ENCODE measurements at regions not wholly inside any gene's neighbourhood (a gene's known extent, or its start where the extent isn't known, plus 50 kb on each side); places are given as distances from the start of the nearest gene placed in this dataset.

DNA sequence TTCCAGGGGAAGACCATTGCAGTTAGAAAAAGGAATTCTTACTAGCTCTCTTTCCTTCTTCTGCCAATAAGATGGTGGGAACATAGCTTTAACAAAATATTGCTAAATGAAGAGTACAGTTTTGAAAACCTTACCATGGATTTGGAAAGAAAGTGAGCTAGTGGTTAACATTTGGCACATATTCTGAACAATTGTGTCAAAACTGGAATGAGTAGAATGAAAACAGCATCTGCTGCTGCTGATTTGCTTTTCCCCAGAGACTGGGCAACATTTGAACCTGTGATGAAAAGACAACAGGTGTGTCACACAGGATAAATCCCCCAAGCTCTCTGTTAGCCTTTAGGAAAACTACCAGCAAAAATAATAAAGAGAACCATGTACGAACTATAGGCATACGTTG is 761.4 kb downstream of the KCNA4 start:
- no peak for ATAC-seq

More for the DNA sequence above, 761.4 kb downstream of the KCNA4 start:
- DNase-seq (ENCODE audit: low read depth, low spot score): no peak
- no peaks in the 10 kb centered on the region for H4K20me1 ChIP-seq (ENCODE audit: insufficient read depth)
- H3K4me2 ChIP-seq (ENCODE audit: low read length): no peak overlapping the region
- H3K9me3 ChIP-seq (ENCODE audit: control insufficient read depth in 1 of 2, insufficient read depth in 1 of 2, low read depth in 1 of 2, low read length in 2 of 2): no peaks in the 10 kb centered on the region
- H3K27ac ChIP-seq (ENCODE audit: low read depth, low read length): no peak overlapping the region
- intact Hi-C loops (cut with micrococcal nuclease): no loop called here
- ChIA-PET RAD21 (ENCODE audit: low non-redundant PET in 1 of 2, low total read pairs in 2 of 2, uncharacterized antibody in 2 of 2, unreplicated experiment in 2 of 2) (no interaction called here), POLR2A (no interaction called here), CTCF (no interaction called here)
- no TSS peak for BruUV-seq (replicated peaks)
- no peaks in the 10 kb centered on the region for H3K36me3 ChIP-seq (ENCODE audit: control insufficient read depth in 1 of 2, insufficient read depth in 2 of 2, low read length in 2 of 2)
- no peak overlapping the region for H3K4me3 ChIP-seq (replicated peaks in 1 of 2; ENCODE audit: low read depth in 1 of 2, low read length in 2 of 2)
- no peak overlapping the region for H2AFZ ChIP-seq (ENCODE audit: low read depth, low read length, poor library complexity, severe bottlenecking)
- no peaks in the 10 kb centered on the region for H3K9me2 ChIP-seq (ENCODE audit: insufficient read depth)
- TF ChIP-seq EZH2 (IDR thresholded peaks at IDR 0.05): no peak
- TF ChIP-seq SRF (IDR thresholded peaks at IDR 0.05; ENCODE audit: low read depth): no peak
- no peak for TF ChIP-seq SIN3A (IDR thresholded peaks at IDR 0.05; ENCODE audit: low read depth)
- no peak for TF ChIP-seq POLR2A (IDR thresholded peaks at IDR 0.05; ENCODE audit: borderline replicate concordance, extremely low read depth, insufficient read depth, insufficient read length)
- TF ChIP-seq, protein P1, sequence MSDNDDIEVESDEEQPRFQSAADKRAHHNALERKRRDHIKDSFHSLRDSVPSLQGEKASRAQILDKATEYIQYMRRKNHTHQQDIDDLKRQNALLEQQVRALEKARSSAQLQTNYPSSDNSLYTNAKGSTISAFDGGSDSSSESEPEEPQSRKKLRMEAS (IDR thresholded peaks at IDR 0.05): no peak
- TF ChIP-seq EZH2phosphoT487 (IDR thresholded peaks at IDR 0.05; ENCODE audit: borderline replicate concordance): no peak
- TF ChIP-seq, protein P2, sequence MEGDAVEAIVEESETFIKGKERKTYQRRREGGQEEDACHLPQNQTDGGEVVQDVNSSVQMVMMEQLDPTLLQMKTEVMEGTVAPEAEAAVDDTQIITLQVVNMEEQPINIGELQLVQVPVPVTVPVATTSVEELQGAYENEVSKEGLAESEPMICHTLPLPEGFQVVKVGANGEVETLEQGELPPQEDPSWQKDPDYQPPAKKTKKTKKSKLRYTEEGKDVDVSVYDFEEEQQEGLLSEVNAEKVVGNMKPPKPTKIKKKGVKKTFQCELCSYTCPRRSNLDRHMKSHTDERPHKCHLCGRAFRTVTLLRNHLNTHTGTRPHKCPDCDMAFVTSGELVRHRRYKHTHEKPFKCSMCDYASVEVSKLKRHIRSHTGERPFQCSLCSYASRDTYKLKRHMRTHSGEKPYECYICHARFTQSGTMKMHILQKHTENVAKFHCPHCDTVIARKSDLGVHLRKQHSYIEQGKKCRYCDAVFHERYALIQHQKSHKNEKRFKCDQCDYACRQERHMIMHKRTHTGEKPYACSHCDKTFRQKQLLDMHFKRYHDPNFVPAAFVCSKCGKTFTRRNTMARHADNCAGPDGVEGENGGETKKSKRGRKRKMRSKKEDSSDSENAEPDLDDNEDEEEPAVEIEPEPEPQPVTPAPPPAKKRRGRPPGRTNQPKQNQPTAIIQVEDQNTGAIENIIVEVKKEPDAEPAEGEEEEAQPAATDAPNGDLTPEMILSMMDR (IDR thresholded peaks at IDR 0.05 in 2 of 3, conservative IDR thresholded peaks at IDR 0.05 in 1 of 3; ENCODE audit: borderline replicate concordance in 1 of 3, insufficient read depth in 1 of 3, low read depth in 2 of 3, low read length in 2 of 3): no peak
- TF ChIP-seq CEBPB (IDR thresholded peaks at IDR 0.05; ENCODE audit: low read depth): no peak
- TF ChIP-seq ZFX (IDR thresholded peaks at IDR 0.05): no peak
- no peak for TF ChIP-seq FOSL1 (IDR thresholded peaks at IDR 0.05; ENCODE audit: low read depth)
- no peak for TF ChIP-seq TCF7L2 (IDR thresholded peaks at IDR 0.05; ENCODE audit: borderline replicate concordance, extremely low read depth, insufficient read depth, insufficient read length)
- TF ChIP-seq POLR2AphosphoS5 (IDR thresholded peaks at IDR 0.05; ENCODE audit: low read depth, low read length): no peak
- no peak for TF ChIP-seq JUND (IDR thresholded peaks at IDR 0.05)
- TF ChIP-seq RAD21 (IDR thresholded peaks at IDR 0.05; ENCODE audit: low read depth): no peak
- TF ChIP-seq ZNF274 (IDR thresholded peaks at IDR 0.05; ENCODE audit: low read depth, low read length): no peak
- no peak for TF ChIP-seq CBX3 (IDR thresholded peaks at IDR 0.05; ENCODE audit: low read depth)
- no peak for TF ChIP-seq ELF1 (IDR thresholded peaks at IDR 0.05; ENCODE audit: borderline replicate concordance, low read depth)
- H3K27me3 ChIP-seq (ENCODE audit: insufficient read depth, low read length): no peaks in the 10 kb centered on the region
- H3K79me2 ChIP-seq (ENCODE audit: insufficient read depth, low read length): no peaks in the 10 kb centered on the region
- H3K4me1 ChIP-seq (ENCODE audit: control insufficient read depth in 1 of 2, insufficient read depth in 2 of 2, low read length in 2 of 2): peaks cover 0 to under 1% of the 10 kb centered on the region in 2 experiments; a peak in 1 of 4 replicates
- no peak overlapping the region for H3K9ac ChIP-seq (ENCODE audit: low read length)
